Trophoblast cell (in vitro differentiated cells and primary cell): ENCODE measurements at regions not wholly inside any gene's neighbourhood (a gene's known extent, or its start where the extent isn't known, plus 50 kb on each side); places are given as distances from the start of the nearest gene placed in this dataset.

ENCODE experiments used
- DNase-seq, 2 donors: peaks; one replicate each; pipeline ENCODE4 v3.0.0-alpha.2; 2016
- H2AFZ ChIP-seq: 2 replicates; pipeline ENCODE4 v1.6.1; 2013; ENCODE audit warnings: low read length, moderate library complexity, mild to moderate bottlenecking; ENCODE audit not compliant: insufficient read depth, poor library complexity
- H2AK5ac ChIP-seq: 2 replicates; pipeline ENCODE4 v1.6.1; 2013; ENCODE audit warnings: mild to moderate bottlenecking, low read length
- H2BK120ac ChIP-seq: 2 replicates; pipeline ENCODE4 v1.6.1; 2013; ENCODE audit warnings: low read length, mild to moderate bottlenecking, moderate library complexity; ENCODE audit not compliant: insufficient read depth, poor library complexity
- H2BK12ac ChIP-seq: 2 replicates; pipeline ENCODE4 v1.6.1; 2013; ENCODE audit warnings: mild to moderate bottlenecking, low read length, moderate library complexity
- H2BK5ac ChIP-seq: 2 replicates; pipeline ENCODE4 v1.6.1; 2013; ENCODE audit warnings: low read length, low read depth, moderate library complexity, mild to moderate bottlenecking; ENCODE audit not compliant: poor library complexity
- H3K14ac ChIP-seq: 2 replicates; pipeline ENCODE4 v1.6.1; 2013; ENCODE audit warnings: mild to moderate bottlenecking, low read length
- H3K18ac ChIP-seq: 2 replicates; pipeline ENCODE4 v1.6.1; 2013; ENCODE audit warnings: mild to moderate bottlenecking, low read length
- H3K23ac ChIP-seq: 2 replicates; pipeline ENCODE4 v1.6.1; 2013; ENCODE audit warnings: low read length
- H3K27ac ChIP-seq: 2 replicates; pipeline ENCODE4 v1.5.1; 2013; ENCODE audit warnings: low read depth, mild to moderate bottlenecking, inconsistent platforms, low read length, moderate library complexity
- H3K27me3 ChIP-seq: 2 replicates; pipeline ENCODE4 v1.6.1; 2013; ENCODE audit warnings: inconsistent platforms, mild to moderate bottlenecking, low read length, moderate library complexity; ENCODE audit not compliant: insufficient read depth
- H3K36me3 ChIP-seq, 2 experiments: 1 replicate in 1 of 2; 2 replicates in 1 of 2; pipeline ENCODE4 v1.6.1; 2013; ENCODE audit warnings: low read length in 2 of 2, mild to moderate bottlenecking in 2 of 2, moderate library complexity in 1 of 2; ENCODE audit not compliant: insufficient read depth in 2 of 2, control insufficient read depth in 1 of 2
- H3K4ac ChIP-seq: 2 replicates; pipeline ENCODE4 v1.6.1; 2013; ENCODE audit warnings: low read depth, mild to moderate bottlenecking, low read length, moderate library complexity
- H3K4me1 ChIP-seq, 2 experiments: 1 replicate in 1 of 2; 2 replicates in 1 of 2; pipeline ENCODE4 v1.6.1; 2013; ENCODE audit warnings: low read length in 2 of 2, mild to moderate bottlenecking in 2 of 2, moderate library complexity in 1 of 2; ENCODE audit not compliant: insufficient read depth in 2 of 2, control insufficient read depth in 1 of 2
- H3K4me2 ChIP-seq: 2 replicates; pipeline ENCODE4 v1.6.1; 2013; ENCODE audit warnings: inconsistent platforms, mild to moderate bottlenecking, low read length, moderate library complexity
- H3K4me3 ChIP-seq: 2 replicates; pipeline ENCODE4 v1.5.1; 2013; ENCODE audit warnings: mild to moderate bottlenecking, low read depth, low read length, inconsistent platforms
- H3K79me1 ChIP-seq: one replicate; pipeline ENCODE4 v1.6.1; 2013; ENCODE audit warnings: low read length
- H3K79me2 ChIP-seq: 2 replicates; pipeline ENCODE4 v1.6.1; 2013; ENCODE audit warnings: low read length, mild to moderate bottlenecking; ENCODE audit not compliant: control insufficient read depth, insufficient read depth, poor library complexity
- H3K9ac ChIP-seq: 2 replicates; pipeline ENCODE4 v1.6.1; 2013; ENCODE audit warnings: mild to moderate bottlenecking, low read length
- H3K9me3 ChIP-seq: 2 replicates; pipeline ENCODE4 v1.6.1; 2013; ENCODE audit warnings: low read depth, mild to moderate bottlenecking, control low read depth, inconsistent platforms, low read length; ENCODE audit not compliant: insufficient read depth
- H4K12ac ChIP-seq: 2 replicates; pipeline ENCODE4 v1.6.1; 2013; ENCODE audit warnings: low read depth, mild to moderate bottlenecking, low read length, moderate library complexity
- H4K8ac ChIP-seq: 2 replicates; pipeline ENCODE4 v1.6.1; 2013; ENCODE audit warnings: low read depth, mild to moderate bottlenecking, low read length, moderate library complexity
- H4K91ac ChIP-seq: one replicate; pipeline ENCODE4 v1.6.1; 2013; ENCODE audit warnings: low read depth, mild to moderate bottlenecking, low read length, moderate library complexity
- WGBS: extraction: QIAGEN DNeasy Blood & Tissue Kit; methylation state at CpG from one replicate; pipeline ENCODE4 v1.1.7; 2013; ENCODE audit warnings: missing lambda C conversion rate; ENCODE audit not compliant: insufficient read length, insufficient coverage; ENCODE audit errors: extremely low coverage; 5-methylcytosine and 5-hydroxymethylcytosine counted together

- Histone ChIP-seq H3K27ac (no peak overlapping the region), H4K91ac (no peak overlapping the region), H2BK120ac (no peak overlapping the region), H4K8ac (no peak overlapping the region), H3K36me3 (no peaks in the 10 kb centered on the region), H2AFZ (no peak overlapping the region), H3K4me2 (no peak overlapping the region), H2BK12ac (no peak overlapping the region), H3K79me2 (no peaks in the 10 kb centered on the region), H4K12ac (no peak overlapping the region), H2BK5ac (no peak overlapping the region), H3K4me1 (peaks cover 4 to 15% of the 10 kb centered on the region in 2 experiments), H3K9me3 (no peaks in the 10 kb centered on the region), H2AK5ac (no peak overlapping the region), H3K79me1 (no peaks in the 10 kb centered on the region), H3K27me3 (no peaks in the 10 kb centered on the region), H3K18ac (no peak overlapping the region), H3K14ac (no peak overlapping the region), H3K4me3 (no peak overlapping the region), H3K4ac (no peak overlapping the region), H3K9ac (no peak overlapping the region), H3K23ac (no peak overlapping the region)
- DNase-seq: peak; percentile 45 to 64
- WGBS: no CpG with 5 or more reads among the region's 4 CpGs
Observed at GRCh38 chr22:27131346-27131745, 474.0 kb downstream of the MIAT start.

DNA sequence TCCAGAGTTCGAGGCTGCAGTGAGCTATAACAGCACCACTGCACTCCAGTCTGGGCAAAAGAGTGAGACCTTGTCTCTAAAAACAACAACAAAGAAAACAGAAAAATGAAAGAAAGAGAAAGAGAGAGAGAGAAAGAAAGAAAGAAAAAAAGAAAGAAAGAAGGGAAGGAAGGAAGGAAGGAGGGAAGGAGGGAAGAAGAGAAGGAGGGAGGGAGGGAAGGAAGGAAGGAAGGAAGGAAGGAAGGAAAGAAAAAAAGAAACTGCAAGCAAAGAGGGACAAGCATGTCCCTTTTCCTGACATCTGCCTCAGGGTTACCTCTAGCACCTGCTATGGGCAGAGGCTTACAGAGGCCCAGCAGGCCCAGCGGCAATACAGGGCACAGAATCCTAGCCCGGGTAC is 475.0 kb downstream of the MIAT start:
- Histone ChIP-seq H3K79me1 (no peaks in the 10 kb centered on the region), H3K4me1 (peaks cover 4 to 15% of the 10 kb centered on the region in 2 experiments), H3K4me2 (no peak overlapping the region), H4K8ac (no peak overlapping the region), H3K4ac (no peak overlapping the region), H4K91ac (no peak overlapping the region), H2BK12ac (no peak overlapping the region), H2BK120ac (no peak overlapping the region), H3K18ac (no peak overlapping the region), H2AFZ (no peak overlapping the region), H3K9me3 (no peaks in the 10 kb centered on the region), H2AK5ac (no peak overlapping the region), H3K36me3 (no peaks in the 10 kb centered on the region), H3K23ac (no peak overlapping the region), H3K79me2 (no peaks in the 10 kb centered on the region), H3K9ac (no peak overlapping the region), H4K12ac (no peak overlapping the region), H3K4me3 (no peak overlapping the region), H2BK5ac (no peak overlapping the region), H3K27ac (no peak overlapping the region), H3K27me3 (no peaks in the 10 kb centered on the region), H3K14ac (no peak overlapping the region)
- no peak for DNase-seq
- no CpG with 5 or more reads among the region's 3 CpGs for WGBS

GRCh38 chr22:27133019-27133431 is 475.6 kb downstream of the MIAT start:
- Histone ChIP-seq H3K4me2 (no peak overlapping the region), H2AFZ (no peak overlapping the region), H2BK12ac (no peak overlapping the region), H2AK5ac (no peak overlapping the region), H3K4me3 (no peak overlapping the region), H3K23ac (no peak overlapping the region), H3K4ac (no peak overlapping the region), H3K14ac (no peak overlapping the region), H4K12ac (no peak overlapping the region), H3K4me1 (peaks cover 4 to 15% of the 10 kb centered on the region in 2 experiments), H3K18ac (no peak overlapping the region), H3K27ac (no peak overlapping the region), H4K91ac (no peak overlapping the region), H3K27me3 (no peaks in the 10 kb centered on the region), H3K79me1 (no peaks in the 10 kb centered on the region), H3K36me3 (no peaks in the 10 kb centered on the region), H3K79me2 (no peaks in the 10 kb centered on the region), H4K8ac (no peak overlapping the region), H2BK5ac (no peak overlapping the region), H3K9ac (no peak overlapping the region), H2BK120ac (no peak overlapping the region), H3K9me3 (no peaks in the 10 kb centered on the region)
- no peak for DNase-seq
- WGBS: no CpG with 5 or more reads among the region's 10 CpGs

- no peak overlapping the region for H3K4ac ChIP-seq
- H3K4me1 ChIP-seq: peaks cover 4 to 15% of the 10 kb centered on the region in 2 experiments
- no peaks in the 10 kb centered on the region for H3K27me3 ChIP-seq
- no peak overlapping the region for H3K23ac ChIP-seq
- no peak overlapping the region for H3K27ac ChIP-seq
- no peak overlapping the region for H2BK120ac ChIP-seq
- H3K14ac ChIP-seq: no peak overlapping the region
- no peak overlapping the region for H3K18ac ChIP-seq
- no peak overlapping the region for H2AFZ ChIP-seq
- H3K9me3 ChIP-seq: no peaks in the 10 kb centered on the region
- no peak overlapping the region for H2BK5ac ChIP-seq
- no peak overlapping the region for H4K91ac ChIP-seq
- H3K79me1 ChIP-seq: no peaks in the 10 kb centered on the region
- no peak for DNase-seq
- H3K36me3 ChIP-seq: no peaks in the 10 kb centered on the region
- no peaks in the 10 kb centered on the region for H3K79me2 ChIP-seq
- H2AK5ac ChIP-seq: no peak overlapping the region
- no peak overlapping the region for H4K12ac ChIP-seq
- WGBS: no CpG with 5 or more reads among the region's 11 CpGs
- H3K4me2 ChIP-seq: no peak overlapping the region
- no peak overlapping the region for H4K8ac ChIP-seq
- H3K9ac ChIP-seq: no peak overlapping the region
- no peak overlapping the region for H2BK12ac ChIP-seq
- H3K4me3 ChIP-seq: no peak overlapping the region
Observed at GRCh38 chr22:27133681-27134314, 476.4 kb downstream of the MIAT start.
